ENCODE measurements at regions not wholly inside any gene's neighbourhood (a gene's known extent, or its start where the extent isn't known, plus 50 kb on each side); places are given as distances from the start of the nearest gene placed in this dataset.

- WGBS, result 71% methylated on average over 10 of the region's 10 CpGs
Observed at GRCh38 chr2:830419-831224, 120.0 kb upstream of the SNTG2 start.

GRCh38 chr2:829047-829446 is 121.6 kb upstream of the SNTG2 start:
- WGBS, result 94% methylated on average over 6 of the region's 6 CpGs
- Histone ChIP-seq H3K9me3 (no peaks in the 10 kb centered on the region), H3K4me3 (no peak overlapping the region), H3K4me1 (replicated peaks) (no peaks in the 10 kb centered on the region), H3K36me3 (no peaks in the 10 kb centered on the region), H3K27ac (no peak overlapping the region), H3K27me3 (replicated peaks; ENCODE audit: insufficient read depth) (no peaks in the 10 kb centered on the region)
- no peak for DNase-seq (ENCODE audit: low spot score)
- intact Hi-C loops (cut with DNase I), result no loop called here
- TF ChIP-seq POLR2AphosphoS5 (IDR thresholded peaks at IDR 0.05), result no peak
- TF ChIP-seq CTCF (IDR thresholded peaks at IDR 0.05), result no peak
- no peak for TF ChIP-seq POLR2A (IDR thresholded peaks at IDR 0.05)

More at GRCh38 chr2:830419-831224, 120.0 kb upstream of the SNTG2 start:
- no peaks in the 10 kb centered on the region for H3K27me3 ChIP-seq (replicated peaks; ENCODE audit: insufficient read depth)
- DNase-seq (ENCODE audit: low spot score), result no peak
- no peaks in the 10 kb centered on the region for H3K9me3 ChIP-seq
- no peak overlapping the region for H3K4me3 ChIP-seq
- H3K36me3 ChIP-seq, result no peaks in the 10 kb centered on the region
- no peaks in the 10 kb centered on the region for H3K4me1 ChIP-seq (replicated peaks)
- no peak for TF ChIP-seq POLR2A (IDR thresholded peaks at IDR 0.05)
- TF ChIP-seq CTCF (IDR thresholded peaks at IDR 0.05), result no peak
- no peak for TF ChIP-seq POLR2AphosphoS5 (IDR thresholded peaks at IDR 0.05)
- intact Hi-C loops (cut with DNase I), result no loop called here
- H3K27ac ChIP-seq, result no peak overlapping the region

DNA sequence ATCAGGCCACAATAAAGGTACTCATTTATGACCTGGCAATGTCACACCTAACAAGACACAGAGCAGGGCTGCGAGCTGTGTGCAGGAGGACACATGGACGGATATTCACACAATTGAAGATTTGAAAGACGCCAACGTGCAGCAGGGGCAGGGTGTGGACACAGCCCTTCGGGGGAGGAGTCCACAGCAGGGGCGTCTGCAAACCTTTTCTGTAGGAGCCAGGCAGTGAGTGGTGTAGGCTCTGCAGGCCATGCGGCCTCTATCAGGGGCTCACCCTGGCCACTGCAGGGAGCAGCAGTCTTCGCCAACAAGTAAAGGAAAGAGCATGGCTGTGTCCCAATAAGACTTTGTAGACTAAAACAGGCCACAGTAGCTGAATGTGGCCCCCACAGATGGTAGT is 125.7 kb upstream of the SNTG2 start:
- 67% methylated on average over 8 of the region's 8 CpGs for WGBS
- Histone ChIP-seq H3K9me3 (no peaks in the 10 kb centered on the region), H3K27me3 (replicated peaks; ENCODE audit: insufficient read depth) (no peaks in the 10 kb centered on the region), H3K4me3 (no peak overlapping the region), H3K27ac (no peak overlapping the region), H3K4me1 (replicated peaks) (no peaks in the 10 kb centered on the region), H3K36me3 (no peaks in the 10 kb centered on the region)
- no peak for DNase-seq (ENCODE audit: low spot score)
- TF ChIP-seq POLR2AphosphoS5 (IDR thresholded peaks at IDR 0.05) (no peak), POLR2A (IDR thresholded peaks at IDR 0.05) (no peak), CTCF (IDR thresholded peaks at IDR 0.05) (no peak)
- intact Hi-C loops (cut with DNase I), result no loop called here

DNA sequence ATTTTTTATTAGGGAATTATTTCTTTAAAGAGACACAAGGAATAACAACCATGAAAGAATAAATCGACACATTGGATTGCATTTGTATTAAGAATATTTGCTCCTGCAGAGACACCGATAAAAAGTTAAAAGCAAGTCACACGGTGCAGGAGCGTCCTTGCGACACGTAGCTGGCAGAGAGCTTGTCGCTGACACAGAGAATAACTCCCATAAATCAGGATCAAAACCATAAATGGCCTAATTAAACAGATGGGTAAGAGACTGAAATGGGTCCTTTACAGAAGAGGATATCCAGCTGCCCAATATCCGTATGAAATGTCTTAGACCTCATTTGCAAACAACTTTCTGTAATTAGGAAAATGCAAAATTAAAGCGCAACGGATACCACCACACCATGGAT is 126.1 kb upstream of the SNTG2 start:
- Histone ChIP-seq H3K36me3 (no peaks in the 10 kb centered on the region), H3K9me3 (no peaks in the 10 kb centered on the region), H3K4me1 (replicated peaks) (no peaks in the 10 kb centered on the region), H3K27me3 (replicated peaks; ENCODE audit: insufficient read depth) (no peaks in the 10 kb centered on the region), H3K4me3 (no peak overlapping the region), H3K27ac (no peak overlapping the region)
- no peak for TF ChIP-seq POLR2A (IDR thresholded peaks at IDR 0.05)
- no peak for TF ChIP-seq CTCF (IDR thresholded peaks at IDR 0.05)
- no peak for TF ChIP-seq POLR2AphosphoS5 (IDR thresholded peaks at IDR 0.05)
- intact Hi-C loops (cut with DNase I), result no loop called here
- 75% methylated on average over 10 of the region's 10 CpGs for whole genome bisulfite sequencing
- no peak for DNase-seq (ENCODE audit: low spot score)

GRCh38 chr2:821546-821945 is 129.1 kb upstream of the SNTG2 start:
- TF ChIP-seq POLR2AphosphoS5 (IDR thresholded peaks at IDR 0.05), result no peak
- no peak for TF ChIP-seq CTCF (IDR thresholded peaks at IDR 0.05)
- no peak for TF ChIP-seq POLR2A (IDR thresholded peaks at IDR 0.05)
- H3K4me1 ChIP-seq (replicated peaks), result no peaks in the 10 kb centered on the region
- no peak overlapping the region for H3K27ac ChIP-seq
- no peak overlapping the region for H3K4me3 ChIP-seq
- WGBS, result 81% methylated on average over 11 of the region's 19 CpGs
- intact Hi-C loops (cut with DNase I), result no loop called here
- no peaks in the 10 kb centered on the region for H3K36me3 ChIP-seq
- no peak for DNase-seq (ENCODE audit: low spot score)
- H3K27me3 ChIP-seq (replicated peaks; ENCODE audit: insufficient read depth), result no peaks in the 10 kb centered on the region
- H3K9me3 ChIP-seq, result no peaks in the 10 kb centered on the region

All from prostate gland (tissue), 2 donors.